OCI-LY1 (cell line): ENCODE measurements at regions not wholly inside any gene's neighbourhood (a gene's known extent, or its start where the extent isn't known, plus 50 kb on each side); places are given as distances from the start of the nearest gene placed in this dataset.

ENCODE experiments used
- EZH2 ChIP-seq: fragments of 200-600 bp; sonication (generic), shearing (Covaris generic); IDR thresholded peaks from 2 replicates; pipeline ENCODE4 v1.8.0; 2017; ENCODE audit warnings: borderline replicate concordance, mixed run types, mild to moderate bottlenecking, antibody characterized with exemption, low read length, moderate library complexity, mixed read lengths
- TF ChIP-seq, protein P1 (sequence below): fragments of 200-600 bp; sonication (generic), shearing (Covaris generic); IDR thresholded peaks from 2 replicates; pipeline ENCODE4 v1.5.1; 2017; ENCODE audit warnings: mild to moderate bottlenecking, antibody characterized with exemption, low read length, moderate library complexity, mixed read lengths

DNA sequence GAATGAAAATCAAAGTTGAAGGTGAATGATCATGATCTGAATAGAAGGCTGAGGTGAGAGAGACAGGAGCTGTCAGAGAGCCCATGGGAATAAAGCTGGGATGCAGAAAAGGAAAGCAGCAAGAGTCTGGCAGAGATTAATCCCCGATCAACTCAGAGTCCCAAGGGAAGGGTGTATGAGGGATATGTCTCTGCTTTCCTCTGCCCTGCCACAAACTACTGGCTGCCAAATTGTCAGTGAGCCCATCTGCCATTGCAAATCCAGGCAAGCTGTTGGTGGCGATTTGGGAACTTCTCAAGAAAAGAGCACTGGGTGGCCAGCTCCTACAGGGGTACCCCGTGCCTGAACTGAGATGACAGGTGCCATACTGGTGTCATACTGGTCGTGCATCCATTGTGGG is 705.5 kb upstream of the MAN1A1 start:
- TF ChIP-seq, protein P1, sequence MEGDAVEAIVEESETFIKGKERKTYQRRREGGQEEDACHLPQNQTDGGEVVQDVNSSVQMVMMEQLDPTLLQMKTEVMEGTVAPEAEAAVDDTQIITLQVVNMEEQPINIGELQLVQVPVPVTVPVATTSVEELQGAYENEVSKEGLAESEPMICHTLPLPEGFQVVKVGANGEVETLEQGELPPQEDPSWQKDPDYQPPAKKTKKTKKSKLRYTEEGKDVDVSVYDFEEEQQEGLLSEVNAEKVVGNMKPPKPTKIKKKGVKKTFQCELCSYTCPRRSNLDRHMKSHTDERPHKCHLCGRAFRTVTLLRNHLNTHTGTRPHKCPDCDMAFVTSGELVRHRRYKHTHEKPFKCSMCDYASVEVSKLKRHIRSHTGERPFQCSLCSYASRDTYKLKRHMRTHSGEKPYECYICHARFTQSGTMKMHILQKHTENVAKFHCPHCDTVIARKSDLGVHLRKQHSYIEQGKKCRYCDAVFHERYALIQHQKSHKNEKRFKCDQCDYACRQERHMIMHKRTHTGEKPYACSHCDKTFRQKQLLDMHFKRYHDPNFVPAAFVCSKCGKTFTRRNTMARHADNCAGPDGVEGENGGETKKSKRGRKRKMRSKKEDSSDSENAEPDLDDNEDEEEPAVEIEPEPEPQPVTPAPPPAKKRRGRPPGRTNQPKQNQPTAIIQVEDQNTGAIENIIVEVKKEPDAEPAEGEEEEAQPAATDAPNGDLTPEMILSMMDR, result no peak
- no peak for TF ChIP-seq EZH2
